Stimulated activated CD4-positive, alpha-beta T cell treated with anti-CD3 and anti-CD28 coated beads, Interleukin-4, amount 100 ng/mL, for 48 hours (primary cell): ENCODE measurements at regions not wholly inside any gene's neighbourhood (a gene's known extent, or its start where the extent isn't known, plus 50 kb on each side); places are given as distances from the start of the nearest gene placed in this dataset.
"Not testable (repeated sequence)": the region's sequence is repeated elsewhere in the genome, so short reads cannot be mapped to it uniquely, and the experiment has no call there.

ENCODE experiments used
- DNase-seq, 2 donors: peaks; one replicate each; pipeline ENCODE4 v3.0.0-alpha.2; 2020; ENCODE audit warnings: low read depth in 2 of 2

GRCh38 chr10:28896791-28897409 lies 219.6 kb downstream of the BAMBI start:
- not testable (repeated sequence) for DNase-seq

- no peak for DNase-seq
Measured at GRCh38 chr10:28897617-28898464, 220.5 kb downstream of the BAMBI start.

- DNase-seq = no peak
Measured at GRCh38 chr10:28902215-28902614, 224.9 kb downstream of the BAMBI start.

- no peak for DNase-seq
Measured at GRCh38 chr10:28903063-28903462, 225.7 kb downstream of the BAMBI start.

- DNase-seq = no peak
Measured at GRCh38 chr10:28903736-28904135, 226.4 kb downstream of the BAMBI start.

GRCh38 chr10:28905371-28905770 lies 228.1 kb downstream of the BAMBI start:
- no peak for DNase-seq

- DNase-seq = no peak
Measured at GRCh38 chr10:28906011-28906411, 228.7 kb downstream of the BAMBI start.

- no peak for DNase-seq
Measured at GRCh38 chr10:28906415-28906814, 229.1 kb downstream of the BAMBI start.

- no peak for DNase-seq
Measured at GRCh38 chr10:28906934-28907333, 229.6 kb downstream of the BAMBI start.

GRCh38 chr10:28909875-28910274 lies 232.6 kb downstream of the BAMBI start:
- no peak for DNase-seq

GRCh38 chr10:28910956-28911355 lies 233.6 kb downstream of the BAMBI start:
- no peak for DNase-seq

GRCh38 chr10:28911511-28911910 lies 234.2 kb downstream of the BAMBI start:
- not testable (repeated sequence) for DNase-seq

GRCh38 chr10:28912017-28912783 lies 234.9 kb downstream of the BAMBI start:
- no peak for DNase-seq

- no peak for DNase-seq
Measured at GRCh38 chr10:28913436-28914237, 236.3 kb downstream of the BAMBI start.

GRCh38 chr10:28914701-28915100 lies 237.4 kb downstream of the BAMBI start:
- DNase-seq = no peak

GRCh38 chr10:28915989-28916588 lies 238.8 kb downstream of the BAMBI start:
- DNase-seq = no peak

GRCh38 chr10:28920091-28920490 lies 242.8 kb downstream of the BAMBI start:
- no peak for DNase-seq

- DNase-seq = no peak
Measured at GRCh38 chr10:28922127-28922526, 244.8 kb downstream of the BAMBI start.

GRCh38 chr10:28922861-28923260 lies 245.5 kb downstream of the BAMBI start:
- DNase-seq = no peak

- DNase-seq = no peak
Measured at GRCh38 chr10:28924717-28925116, 247.4 kb downstream of the BAMBI start.

- no peak for DNase-seq
Measured at GRCh38 chr10:28925121-28925663, 247.9 kb downstream of the BAMBI start.
